ENCODE measurements at regions not wholly inside any gene's neighbourhood (a gene's known extent, or its start where the extent isn't known, plus 50 kb on each side); places are given as distances from the start of the nearest gene placed in this dataset.

GRCh38 chr2:18641823-18642222, 52.5 kb upstream of the NT5C1B start:
- Histone ChIP-seq H3K9me3 (replicated peaks; ENCODE audit: control insufficient read depth, insufficient read depth, low read length) (no peaks in the 10 kb centered on the region), H4K20me1 (replicated peaks; ENCODE audit: control insufficient read depth, extremely low read depth, insufficient read depth, low read length) (no peaks in the 10 kb centered on the region), H2AFZ (ENCODE audit: low read depth, low read length) (no peak overlapping the region), H3K4me2 (ENCODE audit: insufficient read depth, low read length) (no peak overlapping the region), H3K9me1 (replicated peaks; ENCODE audit: control insufficient read depth, extremely low read depth, insufficient read depth, low read length) (no peaks in the 10 kb centered on the region), H3K27ac (ENCODE audit: insufficient read depth, low read depth, low read length) (no peak overlapping the region), H3K27me3 (ENCODE audit: control insufficient read depth in 2 of 2, insufficient read depth in 2 of 2, low read length in 2 of 2) (no peaks in the 10 kb centered on the region), H3K4me3 (replicated peaks in 1 of 3; ENCODE audit: insufficient read depth in 1 of 3, low read depth in 1 of 3, low read length in 3 of 3) (no peak overlapping the region), H3K36me3 (ENCODE audit: control insufficient read depth in 2 of 2, extremely low read depth in 1 of 2, insufficient read depth in 2 of 2, low read length in 2 of 2) (no peaks in the 10 kb centered on the region), H3K9ac (replicated peaks; ENCODE audit: extremely low read depth, insufficient read depth, low read length) (no peak overlapping the region), H3K4me1 (ENCODE audit: control insufficient read depth, extremely low read depth, insufficient read depth, low read length) (no peaks in the 10 kb centered on the region), H3K79me2 (ENCODE audit: control insufficient read depth, insufficient read depth, low read length) (no peaks in the 10 kb centered on the region)
- POLR2A ChIA-PET: no interaction called here
- no peak for FAIRE-seq
- DNase-seq (ENCODE audit: low read depth, low spot score): no peak
- dilution Hi-C loops (cut with MboI; ENCODE audit: extremely low pct_ligation_motif_present, low sequenced_read_pairs): no loop called here
- TF ChIP-seq GATA2 (IDR thresholded peaks at IDR 0.05; ENCODE audit: insufficient read depth, insufficient read length, low read depth, low read length) (no peak), MYC (IDR thresholded peaks at IDR 0.05; ENCODE audit: low read depth, low read length) (no peak), FOS (IDR thresholded peaks at IDR 0.05; ENCODE audit: borderline replicate concordance, insufficient read depth, low read length) (no peak), JUN (IDR thresholded peaks at IDR 0.05; ENCODE audit: borderline replicate concordance, insufficient read depth, insufficient read length, low read depth) (no peak), POLR2A (IDR thresholded peaks at IDR 0.05; ENCODE audit: low read depth, low read length) (no peak), POLR2AphosphoS5 (IDR thresholded peaks at IDR 0.05; ENCODE audit: insufficient read depth, low read depth, low read length) (no peak)
- intact Hi-C loops (cut with micrococcal nuclease): no loop called here
- no TSS peak for BruUV-seq (replicated peaks)
- CTCF ChIA-PET: interaction anchor here (0.9 kb wide), 1 partner anchor 16 kb away, joined by 3 read pairs; no protein-coding TSS in a partner anchor

- no peak overlapping the region for H3K27ac ChIP-seq (ENCODE audit: insufficient read depth, low read depth, low read length)
- FAIRE-seq (no peak), DNase-seq (ENCODE audit: low read depth, low spot score) (no peak)
- intact Hi-C loops (cut with micrococcal nuclease) (no loop called here), dilution Hi-C loops (cut with MboI; ENCODE audit: extremely low pct_ligation_motif_present, low sequenced_read_pairs) (no loop called here)
- H3K27me3 ChIP-seq (ENCODE audit: control insufficient read depth in 2 of 2, insufficient read depth in 2 of 2, low read length in 2 of 2): no peaks in the 10 kb centered on the region
- H3K9me1 ChIP-seq (replicated peaks; ENCODE audit: control insufficient read depth, extremely low read depth, insufficient read depth, low read length): no peaks in the 10 kb centered on the region
- no peak overlapping the region for H3K4me3 ChIP-seq (replicated peaks in 1 of 3; ENCODE audit: insufficient read depth in 1 of 3, low read depth in 1 of 3, low read length in 3 of 3)
- no peaks in the 10 kb centered on the region for H4K20me1 ChIP-seq (replicated peaks; ENCODE audit: control insufficient read depth, extremely low read depth, insufficient read depth, low read length)
- no peak overlapping the region for H2AFZ ChIP-seq (ENCODE audit: low read depth, low read length)
- H3K4me1 ChIP-seq (ENCODE audit: control insufficient read depth, extremely low read depth, insufficient read depth, low read length): no peaks in the 10 kb centered on the region
- H3K79me2 ChIP-seq (ENCODE audit: control insufficient read depth, insufficient read depth, low read length): no peaks in the 10 kb centered on the region
- TF ChIP-seq JUN (IDR thresholded peaks at IDR 0.05; ENCODE audit: borderline replicate concordance, insufficient read depth, insufficient read length, low read depth) (no peak), FOS (IDR thresholded peaks at IDR 0.05; ENCODE audit: borderline replicate concordance, insufficient read depth, low read length) (no peak), MYC (IDR thresholded peaks at IDR 0.05; ENCODE audit: low read depth, low read length) (no peak), EZH2 (IDR thresholded peaks at IDR 0.05; ENCODE audit: borderline replicate concordance, low read depth, low read length, severe bottlenecking) (no peak)
- H3K9me3 ChIP-seq (replicated peaks; ENCODE audit: control insufficient read depth, insufficient read depth, low read length): no peaks in the 10 kb centered on the region
- H3K9ac ChIP-seq (replicated peaks; ENCODE audit: extremely low read depth, insufficient read depth, low read length): no peak overlapping the region
- no TSS peak for BruUV-seq (replicated peaks)
- H3K4me2 ChIP-seq (ENCODE audit: insufficient read depth, low read length): no peak overlapping the region
- H3K36me3 ChIP-seq (ENCODE audit: control insufficient read depth in 2 of 2, extremely low read depth in 1 of 2, insufficient read depth in 2 of 2, low read length in 2 of 2): no peaks in the 10 kb centered on the region
- POLR2A ChIA-PET: no interaction called here
- CTCF ChIA-PET: interaction anchor here (1.0 kb wide), 1 partner anchor 12 kb away, joined by 3 read pairs; no protein-coding TSS in a partner anchor
Observed at GRCh38 chr2:18639756-18640453, 50.5 kb upstream of the NT5C1B start.

All from endothelial cell of umbilical vein (primary cell).